PC-3 (cell line): ENCODE measurements at regions not wholly inside any gene's neighbourhood (a gene's known extent, or its start where the extent isn't known, plus 50 kb on each side); places are given as distances from the start of the nearest gene placed in this dataset.

Experiments
- ATAC-seq: fragments of 200-7000 bp; cut with Tn5 transposase; 2 replicates; pipeline ENCODE4 v1.9.1; 2020; ENCODE audit warnings: mild to moderate bottlenecking, moderate library complexity
- BruUV-seq: library from RNA; stranded (reverse); fragments of 400-500 nt; replicated peaks from 2 replicates; lab custom pipeline; 2021; lab: Mats Ljungman, UMichigan
- CTCF ChIA-PET: fragments of 300-600 bp; sonication (Branson Sonifier 250); formaldehyde crosslinking; loops from one replicate; lab custom pipeline; 2022; ENCODE audit warnings: antibody characterized with exemption; lab: Charles Lee
- POLR2A ChIA-PET: fragments of 300-600 bp; sonication (Branson Sonifier 250); formaldehyde crosslinking; loops from one replicate; lab custom pipeline; 2022; ENCODE audit warnings: antibody characterized with exemption; ENCODE audit not compliant: unreplicated experiment; lab: Charles Lee
- DNase-seq: peaks from one replicate; pipeline ENCODE4 v3.0.0-alpha.2; 2015
- H2AFZ ChIP-seq: fragments of 300-600 bp; sonication (generic); 2 replicates; pipeline ENCODE4 v1.6.0; 2016; ENCODE audit warnings: antibody characterized with exemption, low read length
- H3F3A ChIP-seq: fragments of 300-600 bp; sonication (generic); one replicate; pipeline ENCODE4 v1.6.0; 2017; ENCODE audit warnings: antibody characterized with exemption, low read length, control low read depth, mild to moderate bottlenecking; ENCODE audit not compliant: unreplicated experiment
- H3K27ac ChIP-seq: fragments of 300-600 bp; sonication (generic); 2 replicates; pipeline ENCODE4 v1.5.1; 2016; ENCODE audit warnings: mild to moderate bottlenecking, low read length
- H3K27me3 ChIP-seq: fragments of 300-600 bp; sonication (generic); 2 replicates; pipeline ENCODE4 v1.6.1; 2016; ENCODE audit warnings: low read length, mixed read lengths
- H3K36me3 ChIP-seq: fragments of 300-600 bp; sonication (generic); 2 replicates; pipeline ENCODE4 v1.6.1; 2016; ENCODE audit warnings: low read depth, mixed run types, low read length, mixed read lengths
- H3K4me1 ChIP-seq: fragments of 300-600 bp; sonication (generic); 2 replicates; pipeline ENCODE4 v1.5.1; 2016; ENCODE audit warnings: low read length; ENCODE audit not compliant: insufficient read depth
- H3K4me2 ChIP-seq: fragments of 300-600 bp; sonication (generic); 2 replicates; pipeline ENCODE4 v1.6.0; 2016; ENCODE audit warnings: low read length
- H3K4me3 ChIP-seq: fragments of 300-600 bp; sonication (generic); 2 replicates; pipeline ENCODE4 v1.5.1; 2016; ENCODE audit warnings: mild to moderate bottlenecking, low read length, mixed read lengths
- H3K79me2 ChIP-seq: fragments of 300-600 bp; sonication (generic); 2 replicates; pipeline ENCODE4 v1.6.1; 2017; ENCODE audit warnings: low read length, mixed read lengths
- H3K9ac ChIP-seq: fragments of 300-600 bp; sonication (generic); 2 replicates; pipeline ENCODE4 v1.6.0; 2016; ENCODE audit warnings: mild to moderate bottlenecking, low read length
- H3K9me2 ChIP-seq: fragments of 300-600 bp; sonication (generic); replicated peaks from 2 replicates; pipeline ENCODE4 v1.6.1; 2016; ENCODE audit warnings: mixed run types, low read length, mixed read lengths
- H3K9me3 ChIP-seq: fragments of 300-600 bp; sonication (generic); 2 replicates; pipeline ENCODE4 v1.6.1; 2016; ENCODE audit warnings: low read length, mixed read lengths
- H4K20me1 ChIP-seq: fragments of 300-600 bp; sonication (generic); 2 replicates; pipeline ENCODE4 v1.6.1; 2016; ENCODE audit warnings: low read length, mixed read lengths
- EZH2 ChIP-seq: fragments of 300-600 bp; sonication (generic); IDR thresholded peaks from one replicate; pipeline ENCODE4 v1.6.1; 2017; ENCODE audit warnings: antibody characterized with exemption, mild to moderate bottlenecking, low read length; ENCODE audit not compliant: unreplicated experiment
- EZH2phosphoT487 ChIP-seq: fragments of 300-600 bp; sonication (generic); IDR thresholded peaks from 2 replicates; pipeline ENCODE4 v1.6.1; 2018; ENCODE audit warnings: mild to moderate bottlenecking, antibody characterized with exemption, low read length, borderline replicate concordance
- intact Hi-C: fragments of 100-400 bp; cut with micrococcal nuclease; formaldehyde crosslinking; loops from 2 replicates; pipeline ENCODE4 v1.9.0; 2023
- TF ChIP-seq, protein P1 (sequence below): fragments of 300-600 bp; sonication (generic); conservative IDR thresholded peaks from 2 replicates; pipeline ENCODE4 v1.5.1; 2017; ENCODE audit warnings: antibody characterized with exemption, low read depth, mild to moderate bottlenecking, low read length

DNA sequence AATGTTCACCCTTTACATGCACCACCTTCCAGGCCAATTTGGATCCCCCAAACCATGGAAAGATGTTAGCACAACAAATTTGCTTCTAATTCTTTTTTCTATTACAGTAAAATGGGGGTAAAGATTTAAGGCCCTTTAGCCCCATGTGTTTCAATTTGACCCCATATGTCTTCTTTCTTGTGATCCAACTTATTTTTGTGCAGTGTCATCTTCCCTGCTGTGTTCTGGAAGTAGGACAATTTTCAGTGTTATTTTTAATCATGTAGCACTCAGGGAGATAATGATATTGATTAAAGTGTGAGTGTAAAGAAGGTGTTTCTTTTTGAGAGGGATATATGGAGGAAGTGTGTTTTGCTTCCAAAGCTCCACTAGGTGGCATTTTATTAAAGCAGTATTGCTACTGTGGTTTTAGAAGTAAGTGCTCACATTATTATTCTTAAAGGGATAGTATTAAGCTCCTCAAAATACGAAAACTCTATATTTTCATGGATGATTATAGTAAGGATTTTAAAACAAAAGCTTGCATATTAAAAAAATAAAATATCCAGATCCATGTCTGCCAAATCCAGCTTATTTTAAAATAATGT is 118.7 kb upstream of the ATP10B start:
- no peak for DNase-seq

DNA sequence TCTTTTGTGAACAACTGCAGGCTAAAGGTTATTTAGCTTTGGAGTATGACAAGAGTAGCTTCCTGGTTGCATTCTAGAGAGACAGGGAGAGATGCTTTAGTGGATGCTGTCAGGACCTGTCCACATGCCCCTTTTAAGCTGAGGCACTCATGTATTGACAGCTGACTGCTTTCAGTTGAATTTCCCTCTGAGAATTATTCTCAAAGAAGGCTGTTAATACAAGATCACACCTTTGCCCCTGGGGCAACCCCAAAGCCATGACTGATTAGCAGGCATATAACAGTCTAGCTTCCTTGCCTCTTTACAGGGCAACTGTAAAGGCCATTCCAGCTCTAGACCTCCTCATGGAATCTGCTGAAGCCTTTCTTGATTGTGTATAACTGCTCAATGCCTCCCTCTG is 117.6 kb upstream of the ATP10B start:
- Histone ChIP-seq H4K20me1 (no peaks in the 10 kb centered on the region), H3K9me3 (peaks cover 13% of the 10 kb centered on the region; the same call in 1 of the 2 replicates), H3K79me2 (no peaks in the 10 kb centered on the region), H2AFZ (no peak overlapping the region), H3K4me2 (no peak overlapping the region), H3K27me3 (no peaks in the 10 kb centered on the region), H3K9ac (no peak overlapping the region), H3K4me1 (no peaks in the 10 kb centered on the region), H3K9me2 (no peaks in the 10 kb centered on the region), H3F3A (no peaks in the 10 kb centered on the region), H3K4me3 (no peak overlapping the region), H3K36me3 (no peaks in the 10 kb centered on the region), H3K27ac (no peak overlapping the region)
- ChIA-PET CTCF (no interaction called here), POLR2A (no interaction called here)
- TF ChIP-seq EZH2phosphoT487 = no peak
- TF ChIP-seq, protein P1, sequence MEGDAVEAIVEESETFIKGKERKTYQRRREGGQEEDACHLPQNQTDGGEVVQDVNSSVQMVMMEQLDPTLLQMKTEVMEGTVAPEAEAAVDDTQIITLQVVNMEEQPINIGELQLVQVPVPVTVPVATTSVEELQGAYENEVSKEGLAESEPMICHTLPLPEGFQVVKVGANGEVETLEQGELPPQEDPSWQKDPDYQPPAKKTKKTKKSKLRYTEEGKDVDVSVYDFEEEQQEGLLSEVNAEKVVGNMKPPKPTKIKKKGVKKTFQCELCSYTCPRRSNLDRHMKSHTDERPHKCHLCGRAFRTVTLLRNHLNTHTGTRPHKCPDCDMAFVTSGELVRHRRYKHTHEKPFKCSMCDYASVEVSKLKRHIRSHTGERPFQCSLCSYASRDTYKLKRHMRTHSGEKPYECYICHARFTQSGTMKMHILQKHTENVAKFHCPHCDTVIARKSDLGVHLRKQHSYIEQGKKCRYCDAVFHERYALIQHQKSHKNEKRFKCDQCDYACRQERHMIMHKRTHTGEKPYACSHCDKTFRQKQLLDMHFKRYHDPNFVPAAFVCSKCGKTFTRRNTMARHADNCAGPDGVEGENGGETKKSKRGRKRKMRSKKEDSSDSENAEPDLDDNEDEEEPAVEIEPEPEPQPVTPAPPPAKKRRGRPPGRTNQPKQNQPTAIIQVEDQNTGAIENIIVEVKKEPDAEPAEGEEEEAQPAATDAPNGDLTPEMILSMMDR = no peak
- no peak for TF ChIP-seq EZH2
- ATAC-seq (no peak), DNase-seq (no peak)
- BruUV-seq = no TSS peak
- intact Hi-C loops = no loop called here

More for the DNA sequence above, 118.7 kb upstream of the ATP10B start:
- H3F3A ChIP-seq = no peaks in the 10 kb centered on the region
- no peaks in the 10 kb centered on the region for H3K79me2 ChIP-seq
- ChIA-PET POLR2A (no interaction called here), CTCF (no interaction called here)
- H3K4me3 ChIP-seq = no peak overlapping the region
- H3K9ac ChIP-seq = no peak overlapping the region
- H3K9me3 ChIP-seq = peaks cover 14% of the 10 kb centered on the region; the same call in 1 of the 2 replicates
- no peaks in the 10 kb centered on the region for H3K9me2 ChIP-seq
- no peaks in the 10 kb centered on the region for H4K20me1 ChIP-seq
- intact Hi-C loops = no loop called here
- no peaks in the 10 kb centered on the region for H3K4me1 ChIP-seq
- H3K4me2 ChIP-seq = no peak overlapping the region
- H2AFZ ChIP-seq = no peak overlapping the region
- H3K36me3 ChIP-seq = no peaks in the 10 kb centered on the region
- ATAC-seq = no peak
- BruUV-seq = no TSS peak
- no peak overlapping the region for H3K27ac ChIP-seq
- no peak for TF ChIP-seq EZH2
- TF ChIP-seq, protein P1 = peak; percentile 31; the same call in 1 of the 2 replicates
- H3K27me3 ChIP-seq = no peaks in the 10 kb centered on the region

DNA sequence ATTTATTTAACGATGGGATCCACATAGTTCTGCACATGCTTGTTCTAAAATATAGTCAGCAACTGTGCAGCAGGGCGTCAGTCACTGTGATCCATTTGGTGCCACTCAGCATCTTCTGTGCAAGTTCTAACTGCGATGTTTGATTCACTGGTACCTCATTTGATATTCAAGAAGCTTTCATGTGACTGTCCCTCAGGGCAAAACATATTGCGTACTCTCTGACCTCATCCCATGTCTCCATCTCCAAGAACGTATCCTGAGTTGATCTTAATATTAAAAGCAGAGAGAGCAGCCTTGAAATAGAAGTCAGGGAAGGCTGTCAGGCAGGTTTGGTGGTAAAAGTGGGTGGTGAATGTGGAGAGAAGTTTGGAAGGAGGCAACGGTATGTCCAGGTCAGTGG is 116.5 kb upstream of the ATP10B start:
- Histone ChIP-seq H3K9me3 (peaks cover 11% of the 10 kb centered on the region; the same call in 1 of the 2 replicates), H3K27me3 (no peaks in the 10 kb centered on the region), H4K20me1 (no peaks in the 10 kb centered on the region), H3K4me3 (no peak overlapping the region), H3K4me1 (no peaks in the 10 kb centered on the region), H3K4me2 (no peak overlapping the region), H3K36me3 (no peaks in the 10 kb centered on the region), H3K79me2 (no peaks in the 10 kb centered on the region), H3F3A (no peaks in the 10 kb centered on the region), H3K9ac (no peak overlapping the region), H2AFZ (no peak overlapping the region), H3K27ac (no peak overlapping the region), H3K9me2 (no peaks in the 10 kb centered on the region)
- DNase-seq (no peak), ATAC-seq (no peak)
- POLR2A ChIA-PET = no interaction called here
- BruUV-seq = no TSS peak
- intact Hi-C loops = no loop called here
- CTCF ChIA-PET = no interaction called here
- TF ChIP-seq, protein P1 = no peak
- TF ChIP-seq EZH2phosphoT487 (no peak), EZH2 (no peak)
